Activated CD8-positive, alpha-beta T cell treated with anti-CD3 and anti-CD28 coated beads for 36 hours (primary cell): ENCODE measurements at regions not wholly inside any gene's neighbourhood (a gene's known extent, or its start where the extent isn't known, plus 50 kb on each side); places are given as distances from the start of the nearest gene placed in this dataset.

ENCODE experiments used
- ATAC-seq: fragments of 200-7000 bp; cut with Tn5 transposase; one replicate; pipeline ENCODE4 v1.10.0; 2021; ENCODE audit warnings: mild to moderate bottlenecking, moderate library complexity
- CTCF ChIA-PET: fragments of 350-600 bp; sonication (Branson Sonifier 250); formaldehyde crosslinking; loops from one replicate; lab custom pipeline; 2021; ENCODE audit warnings: antibody characterized with exemption; lab: Charles Lee
- POLR2A ChIA-PET: fragments of 350-600 bp; sonication (Branson Sonifier 250); formaldehyde crosslinking; loops from one replicate; lab custom pipeline; 2021; ENCODE audit warnings: antibody characterized with exemption; lab: Charles Lee
- DNase-seq: peaks from one replicate; pipeline ENCODE4 v3.0.0-alpha.2; 2020
- H3K27ac Mint-ChIP-seq: one replicate; pipeline ENCODE4 v1.8.0; 2021; ENCODE audit warnings: mild to moderate bottlenecking, mixed read lengths
- H3K27me3 Mint-ChIP-seq: one replicate; pipeline ENCODE4 v1.8.0; 2021; ENCODE audit warnings: mixed read lengths
- H3K36me3 Mint-ChIP-seq: one replicate; pipeline ENCODE4 v1.8.0; 2021; ENCODE audit warnings: low read depth, mixed read lengths
- H3K4me1 Mint-ChIP-seq: one replicate; pipeline ENCODE4 v1.8.0; 2021; ENCODE audit warnings: low read depth, mixed read lengths
- H3K4me3 Mint-ChIP-seq: one replicate; pipeline ENCODE4 v1.8.0; 2021; ENCODE audit warnings: mild to moderate bottlenecking, moderate library complexity, mixed read lengths
- H3K9me3 Mint-ChIP-seq: one replicate; pipeline ENCODE4 v1.8.0; 2021; ENCODE audit warnings: mixed read lengths
- CTCF ChIP-seq: fragments of 200-600 bp; IDR thresholded peaks from one replicate; pipeline ENCODE4 v1.8.0; 2022; ENCODE audit warnings: antibody characterized with exemption, mild to moderate bottlenecking
- intact Hi-C: fragments of 100-400 bp; cut with micrococcal nuclease; formaldehyde crosslinking; loops from one replicate; pipeline ENCODE4 v1.10.0; 2022

- DNase-seq (no peak), ATAC-seq (no peak)
- intact Hi-C loops: no loop called here
- no peaks in the 10 kb centered on the region for H3K4me1 Mint-ChIP-seq
- H3K4me3 Mint-ChIP-seq: no peak overlapping the region
- ChIA-PET POLR2A (no interaction called here), CTCF (no interaction called here)
- H3K36me3 Mint-ChIP-seq: no peaks in the 10 kb centered on the region
- no peak overlapping the region for H3K27ac Mint-ChIP-seq
- TF ChIP-seq CTCF: no peak
- H3K27me3 Mint-ChIP-seq: no peaks in the 10 kb centered on the region
- peaks cover 12% of the 10 kb centered on the region for H3K9me3 Mint-ChIP-seq
Measured at GRCh38 chr3:76733073-76733759, 306.7 kb upstream of the ROBO2 start.

- intact Hi-C loops: no loop called here
- Mint-ChIP-seq H3K27me3 (no peaks in the 10 kb centered on the region), H3K36me3 (no peaks in the 10 kb centered on the region), H3K9me3 (peaks cover 18% of the 10 kb centered on the region), H3K4me1 (no peaks in the 10 kb centered on the region), H3K4me3 (no peak overlapping the region), H3K27ac (no peak overlapping the region)
- ChIA-PET POLR2A (no interaction called here), CTCF (no interaction called here)
- DNase-seq: no peak
- no peak for TF ChIP-seq CTCF
- ATAC-seq: no peak
Measured at GRCh38 chr3:76735152-76735551, 304.7 kb upstream of the ROBO2 start.

GRCh38 chr3:76753599-76753998 is 286.3 kb upstream of the ROBO2 start:
- H3K27ac Mint-ChIP-seq: no peak overlapping the region
- intact Hi-C loops: no loop called here
- no peak for TF ChIP-seq CTCF
- no peaks in the 10 kb centered on the region for H3K4me1 Mint-ChIP-seq
- ChIA-PET CTCF (no interaction called here), POLR2A (no interaction called here)
- no peak for DNase-seq
- no peak overlapping the region for H3K4me3 Mint-ChIP-seq
- no peak for ATAC-seq
- H3K27me3 Mint-ChIP-seq: no peaks in the 10 kb centered on the region
- H3K9me3 Mint-ChIP-seq: peaks cover 3% of the 10 kb centered on the region
- no peaks in the 10 kb centered on the region for H3K36me3 Mint-ChIP-seq

GRCh38 chr3:76754247-76754646 is 285.7 kb upstream of the ROBO2 start:
- H3K9me3 Mint-ChIP-seq: peaks cover 5% of the 10 kb centered on the region
- no peak overlapping the region for H3K27ac Mint-ChIP-seq
- TF ChIP-seq CTCF: no peak
- no peaks in the 10 kb centered on the region for H3K4me1 Mint-ChIP-seq
- no peaks in the 10 kb centered on the region for H3K36me3 Mint-ChIP-seq
- ChIA-PET CTCF (no interaction called here), POLR2A (no interaction called here)
- H3K27me3 Mint-ChIP-seq: no peaks in the 10 kb centered on the region
- no peak for DNase-seq
- H3K4me3 Mint-ChIP-seq: no peak overlapping the region
- no peak for ATAC-seq
- intact Hi-C loops: no loop called here

DNA sequence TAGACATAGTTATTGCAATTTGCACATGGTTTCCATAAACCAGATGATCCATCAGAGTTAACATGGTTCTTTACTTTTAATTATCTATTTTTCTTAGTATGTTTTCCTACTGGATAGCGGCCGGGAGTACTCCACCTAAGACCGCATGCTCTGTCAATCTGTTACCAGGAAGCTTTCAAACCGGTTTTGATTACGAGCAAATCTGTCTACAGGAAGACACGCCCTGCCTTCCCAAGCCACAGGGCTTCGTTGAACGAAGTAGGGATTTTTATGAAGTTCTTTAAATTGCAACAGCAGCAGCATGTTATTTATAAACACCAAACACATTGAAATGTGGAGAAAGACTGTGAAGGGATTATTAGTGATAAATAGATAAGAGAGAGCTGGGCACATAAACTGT is 283.3 kb upstream of the ROBO2 start:
- no peak overlapping the region for H3K4me3 Mint-ChIP-seq
- H3K36me3 Mint-ChIP-seq: no peaks in the 10 kb centered on the region
- DNase-seq: no peak
- H3K4me1 Mint-ChIP-seq: no peaks in the 10 kb centered on the region
- peaks cover 4% of the 10 kb centered on the region for H3K9me3 Mint-ChIP-seq
- no peak overlapping the region for H3K27ac Mint-ChIP-seq
- ChIA-PET CTCF (no interaction called here), POLR2A (no interaction called here)
- ATAC-seq: no peak
- H3K27me3 Mint-ChIP-seq: no peaks in the 10 kb centered on the region
- intact Hi-C loops: no loop called here
- TF ChIP-seq CTCF: no peak
